Erythroblast (primary cell): ENCODE measurements at regions not wholly inside any gene's neighbourhood (a gene's known extent, or its start where the extent isn't known, plus 50 kb on each side); places are given as distances from the start of the nearest gene placed in this dataset.

Experiments
- GATA1 ChIP-seq: IDR thresholded peaks from 2 replicates; pipeline ENCODE4 v1.6.1; 2011; ENCODE audit warnings: low read depth, mild to moderate bottlenecking, control low read depth, low read length, moderate library complexity
- POLR2A ChIP-seq: IDR thresholded peaks from 2 replicates; pipeline ENCODE4 v1.6.1; 2011; ENCODE audit warnings: mild to moderate bottlenecking, low read length

GRCh38 chr5:10861423-10861790 lies 100.4 kb upstream of the DAP start:
- no peak for TF ChIP-seq POLR2A
- no peak for TF ChIP-seq GATA1
